Activated B cell treated with CpG ODN at 0.5 μM for 24 hours (primary cell): ENCODE measurements at regions not wholly inside any gene's neighbourhood (a gene's known extent, or its start where the extent isn't known, plus 50 kb on each side); places are given as distances from the start of the nearest gene placed in this dataset.

Experiments
- ATAC-seq: fragments of 200-7000 bp; cut with Tn5 transposase; one replicate; pipeline ENCODE4 v1.10.0; 2021; ENCODE audit warnings: low read depth, mild to moderate bottlenecking, moderate library complexity
- CTCF ChIA-PET: fragments of 350-600 bp; sonication (Branson Sonifier 250); formaldehyde crosslinking; loops from one replicate; lab custom pipeline; 2021; ENCODE audit warnings: antibody characterized with exemption; lab: Charles Lee
- POLR2A ChIA-PET: fragments of 350-600 bp; sonication (Branson Sonifier 250); formaldehyde crosslinking; loops from one replicate; lab custom pipeline; 2021; ENCODE audit warnings: antibody characterized with exemption; lab: Charles Lee
- DNase-seq: peaks from one replicate; pipeline ENCODE4 v3.0.0; 2022
- H3K27ac Mint-ChIP-seq: one replicate; pipeline ENCODE4 v1.8.0; 2020; ENCODE audit warnings: mixed read lengths
- H3K27me3 Mint-ChIP-seq: one replicate; pipeline ENCODE4 v1.8.0; 2021; ENCODE audit warnings: mixed read lengths
- H3K36me3 Mint-ChIP-seq: one replicate; pipeline ENCODE4 v1.8.0; 2021; ENCODE audit warnings: low read depth, mixed read lengths
- H3K4me1 Mint-ChIP-seq: one replicate; pipeline ENCODE4 v1.8.0; 2021; ENCODE audit warnings: mixed read lengths
- H3K4me3 Mint-ChIP-seq: one replicate; pipeline ENCODE4 v1.8.0; 2020; ENCODE audit warnings: mild to moderate bottlenecking, mixed read lengths
- H3K9me3 Mint-ChIP-seq: one replicate; pipeline ENCODE4 v1.8.0; 2020; ENCODE audit warnings: mixed read lengths
- CTCF ChIP-seq: fragments of 200-600 bp; IDR thresholded peaks from one replicate; pipeline ENCODE4 v1.8.0; 2022; ENCODE audit warnings: antibody characterized with exemption, mild to moderate bottlenecking
- intact Hi-C: fragments of 100-400 bp; cut with micrococcal nuclease; formaldehyde crosslinking; loops from one replicate; pipeline ENCODE4 v1.15.1; 2024

DNA sequence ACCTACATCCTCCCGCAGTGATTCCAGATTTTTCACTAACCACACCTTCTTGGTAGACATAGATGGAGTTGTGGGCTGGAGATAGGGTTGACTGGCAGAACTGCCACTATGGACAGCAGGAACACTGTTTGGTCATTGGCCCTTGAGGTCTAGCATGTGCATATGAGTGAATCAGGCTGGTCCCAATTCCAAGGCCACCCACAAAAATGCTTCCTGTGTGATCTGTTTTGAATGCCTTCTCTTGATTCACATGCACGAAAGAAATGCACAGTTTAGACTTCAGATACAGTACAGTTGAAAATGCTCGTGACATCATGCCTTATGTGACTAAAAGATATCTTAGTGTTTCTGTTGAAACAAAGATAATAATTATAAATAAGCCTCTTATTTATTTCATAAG lies 285.8 kb upstream of the SEMA6D start:
- Mint-ChIP-seq H3K4me3 (no peak overlapping the region), H3K4me1 (no peaks in the 10 kb centered on the region), H3K9me3 (no peaks in the 10 kb centered on the region), H3K36me3 (no peaks in the 10 kb centered on the region), H3K27me3 (no peaks in the 10 kb centered on the region), H3K27ac (no peak overlapping the region)
- ChIA-PET CTCF (no interaction called here), POLR2A (no interaction called here)
- intact Hi-C loops = no loop called here
- no peak for TF ChIP-seq CTCF
- ATAC-seq = no peak
- no peak for DNase-seq

DNA sequence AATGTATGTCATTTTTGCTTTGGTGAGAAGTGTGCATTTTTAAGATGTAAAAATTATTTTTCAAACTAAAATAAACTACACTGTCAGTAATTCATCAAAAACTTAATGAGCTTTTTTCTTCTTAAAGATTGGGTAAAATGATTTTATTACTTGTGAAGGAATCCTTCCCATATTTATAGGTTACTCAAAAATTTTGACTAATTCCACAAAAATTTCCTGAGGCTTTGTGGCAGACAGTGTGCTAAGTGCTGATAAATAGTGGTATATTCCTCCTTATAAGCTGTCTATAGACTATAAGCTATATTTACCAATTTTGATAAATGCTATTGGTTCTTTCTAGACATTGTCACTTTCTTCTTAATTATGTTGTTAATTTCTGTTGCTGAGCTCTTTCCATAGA lies 284.5 kb upstream of the SEMA6D start:
- ATAC-seq = no peak
- CTCF ChIA-PET = no interaction called here
- Mint-ChIP-seq H3K9me3 (no peaks in the 10 kb centered on the region), H3K27ac (no peak overlapping the region), H3K27me3 (no peaks in the 10 kb centered on the region), H3K36me3 (no peaks in the 10 kb centered on the region), H3K4me1 (no peaks in the 10 kb centered on the region), H3K4me3 (no peak overlapping the region)
- no peak for DNase-seq
- TF ChIP-seq CTCF = no peak
- intact Hi-C loops = no loop called here
- POLR2A ChIA-PET = no interaction called here

- no peak overlapping the region for H3K27ac Mint-ChIP-seq
- ATAC-seq = no peak
- no peak for DNase-seq
- ChIA-PET POLR2A (no interaction called here), CTCF (no interaction called here)
- TF ChIP-seq CTCF = no peak
- H3K36me3 Mint-ChIP-seq = no peaks in the 10 kb centered on the region
- H3K27me3 Mint-ChIP-seq = no peaks in the 10 kb centered on the region
- H3K4me1 Mint-ChIP-seq = no peaks in the 10 kb centered on the region
- no peaks in the 10 kb centered on the region for H3K9me3 Mint-ChIP-seq
- no peak overlapping the region for H3K4me3 Mint-ChIP-seq
- intact Hi-C loops = no loop called here
Measured at GRCh38 chr15:47434596-47434995, 282.7 kb upstream of the SEMA6D start.

DNA sequence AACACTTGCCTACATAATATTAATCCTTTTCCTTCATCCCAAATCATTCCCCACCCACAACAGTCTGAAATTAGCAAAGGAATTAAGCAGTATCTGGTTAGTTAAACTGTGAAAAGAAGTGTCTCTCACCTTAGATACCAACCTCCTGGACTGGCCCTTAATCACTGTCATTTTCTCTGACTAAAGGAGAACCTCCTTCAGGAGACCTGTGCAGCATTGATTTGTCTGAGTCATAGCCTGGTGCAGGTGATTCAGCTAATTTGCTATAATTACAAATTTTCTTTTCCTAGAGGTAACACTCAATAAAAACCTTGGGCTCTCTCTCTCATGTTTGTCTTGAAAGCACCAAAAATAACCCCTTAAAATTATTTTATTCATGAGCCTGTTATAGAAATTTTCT lies 279.8 kb upstream of the SEMA6D start:
- no peak for DNase-seq
- no peak for TF ChIP-seq CTCF
- CTCF ChIA-PET = no interaction called here
- H3K27me3 Mint-ChIP-seq = no peaks in the 10 kb centered on the region
- intact Hi-C loops = no loop called here
- no peaks in the 10 kb centered on the region for H3K4me1 Mint-ChIP-seq
- no peaks in the 10 kb centered on the region for H3K36me3 Mint-ChIP-seq
- no peak overlapping the region for H3K4me3 Mint-ChIP-seq
- ATAC-seq = no peak
- H3K27ac Mint-ChIP-seq = no peak overlapping the region
- H3K9me3 Mint-ChIP-seq = no peaks in the 10 kb centered on the region
- POLR2A ChIA-PET = no interaction called here

GRCh38 chr15:47439146-47440111 lies 277.9 kb upstream of the SEMA6D start:
- H3K27ac Mint-ChIP-seq = no peak overlapping the region
- TF ChIP-seq CTCF = no peak
- DNase-seq (no peak), ATAC-seq (no peak)
- H3K4me1 Mint-ChIP-seq = no peaks in the 10 kb centered on the region
- H3K9me3 Mint-ChIP-seq = no peaks in the 10 kb centered on the region
- intact Hi-C loops = no loop called here
- no peak overlapping the region for H3K4me3 Mint-ChIP-seq
- no peaks in the 10 kb centered on the region for H3K27me3 Mint-ChIP-seq
- H3K36me3 Mint-ChIP-seq = no peaks in the 10 kb centered on the region
- ChIA-PET POLR2A (no interaction called here), CTCF (no interaction called here)
